ENCODE measurements at regions not wholly inside any gene's neighbourhood (a gene's known extent, or its start where the extent isn't known, plus 50 kb on each side); places are given as distances from the start of the nearest gene placed in this dataset.
"Not testable (repeated sequence)": the region's sequence is repeated elsewhere in the genome, so short reads cannot be mapped to it uniquely, and the experiment has no call there.

DNA sequence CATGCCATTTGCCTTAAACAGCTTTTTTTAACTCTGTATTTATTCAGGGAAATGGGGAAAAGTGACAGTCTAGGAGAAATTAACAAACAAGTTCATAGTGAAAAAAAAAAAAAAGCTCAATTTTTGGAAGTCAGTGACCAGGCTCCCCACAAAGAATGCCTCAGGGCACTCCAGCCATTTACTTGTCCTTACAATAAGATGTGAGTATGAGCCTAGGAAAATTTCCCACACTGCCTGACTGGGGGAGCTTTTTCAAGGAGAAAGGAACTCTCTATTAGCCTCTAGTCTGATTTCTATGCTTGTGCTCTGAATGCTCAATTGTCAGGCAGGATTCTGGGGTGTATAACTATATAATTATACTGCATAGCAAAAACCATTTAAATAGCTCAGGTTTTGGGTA lies 74.9 kb upstream of the NRBF2 start:
- no peak overlapping the region for H3K27ac ChIP-seq
- TF ChIP-seq ZFX (IDR thresholded peaks at IDR 0.05) (no peak), CTCF (conservative IDR thresholded peaks at IDR 0.05) (no peak)

DNA sequence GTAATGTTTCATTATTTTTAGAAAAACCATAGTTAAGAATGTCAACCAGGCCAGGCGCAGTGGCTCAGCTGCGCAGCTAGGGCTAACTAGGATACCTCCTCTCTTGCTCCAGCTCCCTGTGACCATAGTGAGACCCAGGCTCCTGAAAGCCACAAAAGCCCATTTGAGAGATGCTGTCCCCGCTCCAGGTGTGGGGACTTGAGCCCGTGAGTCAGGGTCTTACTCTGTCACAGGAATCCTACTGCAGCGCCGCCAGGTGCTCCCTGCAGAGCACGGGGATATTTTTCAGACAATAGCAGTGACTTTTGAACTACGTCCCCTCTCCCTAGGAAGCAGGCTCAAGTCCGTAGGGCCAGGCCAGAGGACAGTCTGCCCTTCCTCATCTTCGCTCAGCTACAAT lies 75.6 kb upstream of the NRBF2 start:
- TF ChIP-seq CTCF (conservative IDR thresholded peaks at IDR 0.05) (no peak), ZFX (IDR thresholded peaks at IDR 0.05) (no peak)
- H3K27ac ChIP-seq, result no peak overlapping the region

DNA sequence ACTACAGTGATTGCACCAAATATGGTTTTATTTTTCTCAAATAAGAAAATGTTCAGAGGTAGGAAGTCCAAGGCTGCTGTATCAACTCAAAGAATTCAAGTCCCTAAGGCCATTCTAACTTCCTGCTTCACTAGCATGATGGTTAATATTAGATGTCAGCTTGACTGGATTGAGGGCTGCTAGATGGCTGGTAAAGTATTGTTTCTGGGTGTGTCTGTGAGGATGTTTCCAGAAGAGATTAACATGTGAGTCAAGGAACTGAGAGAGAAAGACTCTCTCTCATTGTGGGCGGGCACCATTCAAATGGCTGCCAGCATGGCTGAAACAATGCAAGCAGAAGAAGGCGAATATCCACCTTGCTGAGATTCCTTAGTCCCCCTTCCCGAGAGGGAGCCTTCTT lies 77.4 kb upstream of the NRBF2 start:
- TF ChIP-seq ZFX (IDR thresholded peaks at IDR 0.05), result no peak
- no peak for TF ChIP-seq CTCF (conservative IDR thresholded peaks at IDR 0.05)
- H3K27ac ChIP-seq, result no peak overlapping the region

DNA sequence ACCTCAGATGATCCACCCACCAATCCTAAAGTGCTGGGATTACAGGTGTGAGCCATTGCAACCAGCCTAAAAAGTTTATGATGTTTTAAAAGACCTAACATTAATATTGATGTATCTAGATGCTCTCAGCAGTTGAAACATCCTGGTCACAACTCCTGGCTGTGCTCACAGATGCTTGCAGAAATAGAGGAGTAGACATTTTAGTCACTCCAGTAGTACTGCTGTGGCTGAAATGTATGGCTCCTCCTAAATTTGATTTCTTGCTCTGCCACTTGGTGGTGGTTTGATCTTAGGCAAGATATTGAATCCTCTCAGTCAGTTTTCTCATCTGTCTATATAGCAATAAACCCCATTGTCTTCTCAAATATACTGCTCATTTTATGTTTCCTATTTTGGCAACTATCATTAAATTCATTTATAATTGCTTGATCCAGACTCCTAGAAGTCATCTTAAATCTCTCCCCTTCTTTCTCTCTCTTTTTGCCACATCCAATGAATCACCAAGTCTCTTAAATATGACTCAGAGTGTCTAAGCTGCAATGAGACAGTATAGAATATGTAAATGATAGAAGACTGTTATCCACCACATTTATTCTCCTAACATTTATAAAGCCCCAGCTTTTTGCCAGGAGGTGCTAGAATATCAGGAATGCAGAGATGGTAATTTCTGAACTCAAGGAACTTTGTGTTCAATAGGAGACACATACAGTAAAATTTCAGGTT lies 78.1 kb upstream of the NRBF2 start:
- no peak overlapping the region for H3K27ac ChIP-seq
- no peak for TF ChIP-seq ZFX (IDR thresholded peaks at IDR 0.05)
- TF ChIP-seq CTCF (conservative IDR thresholded peaks at IDR 0.05), result no peak

DNA sequence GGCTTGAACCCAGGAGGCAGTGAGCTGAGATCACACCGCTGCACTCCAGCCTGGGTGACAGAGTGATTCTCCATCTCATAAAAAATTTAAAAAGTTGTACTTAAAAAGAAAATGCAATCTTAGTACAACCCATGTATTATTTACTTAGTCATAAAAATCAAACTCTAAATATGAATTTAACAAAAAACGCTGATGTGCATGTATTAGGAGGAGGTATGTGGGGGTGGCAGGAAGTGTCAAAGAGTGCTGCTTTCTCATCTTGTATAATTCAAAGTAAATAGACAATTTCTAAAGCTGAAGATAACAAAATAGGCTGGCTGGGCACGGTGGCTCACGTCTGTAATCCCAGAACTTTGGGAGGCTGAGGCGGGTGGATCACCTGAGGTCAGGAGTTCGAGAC lies 81.0 kb upstream of the NRBF2 start:
- TF ChIP-seq ZFX (IDR thresholded peaks at IDR 0.05) (no peak), CTCF (conservative IDR thresholded peaks at IDR 0.05) (no peak)
- no peak overlapping the region for H3K27ac ChIP-seq

DNA sequence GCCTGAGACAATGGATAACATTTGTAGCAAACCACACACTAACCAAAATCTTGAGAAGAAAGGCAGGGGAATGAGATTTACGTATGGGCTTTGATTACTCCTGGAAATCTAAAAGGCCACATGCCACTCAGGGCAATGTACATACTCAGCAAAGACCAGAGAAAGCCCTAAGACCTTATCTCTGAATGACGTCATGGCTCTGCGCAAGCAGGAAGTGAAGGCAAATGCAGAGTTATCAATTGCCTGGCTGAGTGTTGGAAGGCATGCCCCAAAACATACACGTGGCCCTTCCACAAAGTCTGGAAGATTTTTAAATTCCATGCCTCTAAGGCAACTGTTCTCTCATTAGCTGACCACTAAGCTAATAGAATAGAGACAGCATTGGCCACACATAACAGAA lies 90.9 kb upstream of the NRBF2 start:
- H3K27ac ChIP-seq, result no peak overlapping the region
- TF ChIP-seq CTCF (conservative IDR thresholded peaks at IDR 0.05) (no peak), ZFX (IDR thresholded peaks at IDR 0.05) (no peak)

- H3K27ac ChIP-seq, result not testable (repeated sequence)
These were observed 99.4 kb upstream of the NRBF2 start for GRCh38 chr10:63033616-63034185.

- no peak for TF ChIP-seq CTCF (conservative IDR thresholded peaks at IDR 0.05)
- no peak for TF ChIP-seq ZFX (IDR thresholded peaks at IDR 0.05)
These were observed 102.6 kb upstream of the NRBF2 start for GRCh38 chr10:63030536-63030935.

More at GRCh38 chr10:63030536-63030935, 102.6 kb upstream of the NRBF2 start:
- H3K27ac ChIP-seq, result no peak overlapping the region

Measured in C4-2B (cell line).